ENCODE measurements at regions not wholly inside any gene's neighbourhood (a gene's known extent, or its start where the extent isn't known, plus 50 kb on each side); places are given as distances from the start of the nearest gene placed in this dataset.
"Not testable (repeated sequence)": the region's sequence is repeated elsewhere in the genome, so short reads cannot be mapped to it uniquely, and the experiment has no call there.

- H3K36me3 ChIP-seq (ENCODE audit: control insufficient read depth, insufficient read depth, low read length) = no peaks in the 10 kb centered on the region
- no peak overlapping the region for H3K4me3 ChIP-seq (ENCODE audit: low read depth, low read length)
- no peaks in the 10 kb centered on the region for H3K9me3 Mint-ChIP-seq (ENCODE audit: unreplicated experiment)
- no peaks in the 10 kb centered on the region for H3K4me1 ChIP-seq
- H3K4me3 Mint-ChIP-seq (ENCODE audit: unreplicated experiment) = no peak overlapping the region
- 0 out of 2 replicates have a peak, but pooled peaks cover 3% of the 10 kb centered on the region for H3K9me3 ChIP-seq
- ChIA-PET POLR2A (no interaction called here), CTCF (no interaction called here)
- H3K4me1 Mint-ChIP-seq (ENCODE audit: low read depth, unreplicated experiment) = peaks cover 17% of the 10 kb centered on the region
- intact Hi-C loops (cut with micrococcal nuclease; ENCODE audit: unreplicated experiment) = no loop called here
- TF ChIP-seq CTCF (IDR thresholded peaks at IDR 0.05; ENCODE audit: insufficient read depth in 1 of 2, low read depth in 1 of 2, low read length in 1 of 2, severe bottlenecking in 1 of 2, unreplicated experiment in 1 of 2) = no peak
- H3K27ac Mint-ChIP-seq (ENCODE audit: unreplicated experiment) = no peak overlapping the region
- DNase-seq = peak; percentile 28 to 43
- no TSS peak for BruUV-seq (replicated peaks)
- H3K36me3 Mint-ChIP-seq (ENCODE audit: insufficient read depth, unreplicated experiment) = no peaks in the 10 kb centered on the region
- H3K27me3 Mint-ChIP-seq (ENCODE audit: insufficient read depth, unreplicated experiment) = no peaks in the 10 kb centered on the region
- no peaks in the 10 kb centered on the region for H3K27me3 ChIP-seq (replicated peaks; ENCODE audit: control insufficient read depth, insufficient read depth, low read length)
These were observed 281.1 kb upstream of the COL3A1 start for GRCh38 chr2:188693111-188693510.

- H3K4me3 ChIP-seq (ENCODE audit: low read depth, low read length) = no peak overlapping the region
- POLR2A ChIA-PET = no interaction called here
- CTCF ChIA-PET = no interaction called here
- H3K9me3 Mint-ChIP-seq (ENCODE audit: unreplicated experiment) = no peaks in the 10 kb centered on the region
- no peak for TF ChIP-seq CTCF (IDR thresholded peaks at IDR 0.05; ENCODE audit: insufficient read depth in 1 of 2, low read depth in 1 of 2, low read length in 1 of 2, severe bottlenecking in 1 of 2, unreplicated experiment in 1 of 2)
- no peak overlapping the region for H3K27ac Mint-ChIP-seq (ENCODE audit: unreplicated experiment)
- H3K27me3 Mint-ChIP-seq (ENCODE audit: insufficient read depth, unreplicated experiment) = no peaks in the 10 kb centered on the region
- H3K4me1 Mint-ChIP-seq (ENCODE audit: low read depth, unreplicated experiment) = peaks cover 17% of the 10 kb centered on the region
- intact Hi-C loops (cut with micrococcal nuclease; ENCODE audit: unreplicated experiment) = no loop called here
- H3K27me3 ChIP-seq (replicated peaks; ENCODE audit: control insufficient read depth, insufficient read depth, low read length) = no peaks in the 10 kb centered on the region
- no TSS peak for BruUV-seq (replicated peaks)
- no peak overlapping the region for H3K4me3 Mint-ChIP-seq (ENCODE audit: unreplicated experiment)
- H3K36me3 Mint-ChIP-seq (ENCODE audit: insufficient read depth, unreplicated experiment) = no peaks in the 10 kb centered on the region
- H3K9me3 ChIP-seq = 0 out of 2 replicates have a peak, but pooled peaks cover 3% of the 10 kb centered on the region
- no peaks in the 10 kb centered on the region for H3K4me1 ChIP-seq
- no peak for DNase-seq
- no peaks in the 10 kb centered on the region for H3K36me3 ChIP-seq (ENCODE audit: control insufficient read depth, insufficient read depth, low read length)
These were observed 280.4 kb upstream of the COL3A1 start for GRCh38 chr2:188693771-188694170.

DNA sequence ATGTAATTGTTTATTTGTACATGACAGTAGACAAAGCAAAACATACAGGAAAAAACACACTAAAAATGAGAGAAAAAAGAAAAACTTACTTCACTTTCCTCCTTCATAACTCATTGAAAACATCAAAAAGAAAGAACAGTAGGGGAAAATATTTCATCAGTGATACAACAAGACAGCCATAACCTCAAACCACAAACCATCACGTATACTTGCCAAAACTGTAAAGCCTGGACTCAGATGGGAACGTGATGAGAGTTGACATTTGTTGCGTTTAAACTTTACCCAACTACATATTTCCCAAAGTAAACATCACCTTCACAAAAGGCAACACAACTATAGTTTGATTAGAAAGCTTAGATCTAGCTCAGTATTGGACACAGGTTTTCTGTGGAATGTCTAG is 278.2 kb upstream of the COL3A1 start:
- peak overlapping the region; percentile 13 for H3K27ac Mint-ChIP-seq (ENCODE audit: unreplicated experiment)
- no TSS peak for BruUV-seq (replicated peaks)
- no peak overlapping the region for H3K4me3 Mint-ChIP-seq (ENCODE audit: unreplicated experiment)
- H3K36me3 Mint-ChIP-seq (ENCODE audit: insufficient read depth, unreplicated experiment) = no peaks in the 10 kb centered on the region
- ChIA-PET POLR2A (no interaction called here), CTCF (no interaction called here)
- no peaks in the 10 kb centered on the region for H3K9me3 Mint-ChIP-seq (ENCODE audit: unreplicated experiment)
- Histone ChIP-seq H3K36me3 (ENCODE audit: control insufficient read depth, insufficient read depth, low read length) (no peaks in the 10 kb centered on the region), H3K9me3 (0 out of 2 replicates have a peak, but pooled peaks cover 3% of the 10 kb centered on the region), H3K27me3 (replicated peaks; ENCODE audit: control insufficient read depth, insufficient read depth, low read length) (no peaks in the 10 kb centered on the region), H3K4me3 (ENCODE audit: low read depth, low read length) (no peak overlapping the region), H3K4me1 (no peaks in the 10 kb centered on the region)
- intact Hi-C loops (cut with micrococcal nuclease; ENCODE audit: unreplicated experiment) = no loop called here
- no peaks in the 10 kb centered on the region for H3K27me3 Mint-ChIP-seq (ENCODE audit: insufficient read depth, unreplicated experiment)
- TF ChIP-seq CTCF (IDR thresholded peaks at IDR 0.05; ENCODE audit: insufficient read depth in 1 of 2, low read depth in 1 of 2, low read length in 1 of 2, severe bottlenecking in 1 of 2, unreplicated experiment in 1 of 2) = no peak
- H3K4me1 Mint-ChIP-seq (ENCODE audit: low read depth, unreplicated experiment) = peaks cover 17% of the 10 kb centered on the region
- no peak for DNase-seq

DNA sequence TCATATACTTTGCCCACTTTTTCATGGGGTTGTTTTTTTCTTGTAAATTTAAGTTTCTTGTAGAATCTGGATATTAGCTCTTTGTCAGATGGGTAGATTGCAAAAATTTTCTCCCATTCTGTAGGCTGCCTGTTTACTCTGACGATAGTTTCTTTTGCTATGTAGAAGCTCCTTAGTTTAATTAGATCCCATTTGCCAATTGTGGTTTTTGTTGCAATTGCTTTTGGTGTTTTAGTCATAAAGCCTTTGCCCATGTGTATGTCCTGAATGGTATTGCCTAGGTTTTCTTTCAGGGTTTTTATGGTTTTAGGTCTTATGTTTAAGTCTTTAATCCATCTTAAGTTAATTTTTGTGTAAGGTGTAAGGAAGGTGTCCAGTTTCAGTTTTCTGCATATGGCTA is 276.0 kb upstream of the COL3A1 start:
- H3K4me3 Mint-ChIP-seq (ENCODE audit: unreplicated experiment); intact Hi-C loops (cut with micrococcal nuclease; ENCODE audit: unreplicated experiment); POLR2A ChIA-PET; H3K27me3 ChIP-seq (replicated peaks; ENCODE audit: control insufficient read depth, insufficient read depth, low read length); H3K27ac Mint-ChIP-seq (ENCODE audit: unreplicated experiment); H3K4me1 ChIP-seq; H3K27me3 Mint-ChIP-seq (ENCODE audit: insufficient read depth, unreplicated experiment); H3K36me3 ChIP-seq (ENCODE audit: control insufficient read depth, insufficient read depth, low read length); BruUV-seq (replicated peaks); DNase-seq; H3K36me3 Mint-ChIP-seq (ENCODE audit: insufficient read depth, unreplicated experiment); H3K4me3 ChIP-seq (ENCODE audit: low read depth, low read length); H3K4me1 Mint-ChIP-seq (ENCODE audit: low read depth, unreplicated experiment); CTCF ChIA-PET; H3K9me3 Mint-ChIP-seq (ENCODE audit: unreplicated experiment); H3K9me3 ChIP-seq: not testable (repeated sequence)

Measured in Caco-2 (cell line).